WTC11 (cell line): ENCODE measurements at regions not wholly inside any gene's neighbourhood (a gene's known extent, or its start where the extent isn't known, plus 50 kb on each side); places are given as distances from the start of the nearest gene placed in this dataset.

Experiments
- ETV6 ChIP-seq: sonication (generic); formaldehyde crosslinking; IDR thresholded peaks from 2 replicates; pipeline ENCODE4 v1.8.1; 2022; ENCODE audit warnings: mild to moderate bottlenecking, missing genetic modification reagents
- FOXK1 ChIP-seq: sonication (generic); formaldehyde crosslinking; IDR thresholded peaks from 2 replicates; pipeline ENCODE4 v1.8.0; 2022; ENCODE audit warnings: mild to moderate bottlenecking, moderate library complexity, missing genetic modification reagents
- MLX ChIP-seq: sonication (generic); formaldehyde crosslinking; IDR thresholded peaks from 2 replicates; pipeline ENCODE4 v1.8.1; 2023; ENCODE audit warnings: mild to moderate bottlenecking, missing genetic modification reagents, moderate library complexity
- OVOL2 ChIP-seq: fragments of 250-450 bp; sonication (Bioruptor Pico); IDR thresholded peaks from 2 replicates; pipeline ENCODE4 v1.9.0; 2021; ENCODE audit warnings: mild to moderate bottlenecking, borderline replicate concordance
- ZNF425 ChIP-seq: fragments of 250-450 bp; sonication (Bioruptor Pico); conservative IDR thresholded peaks from 2 replicates; pipeline ENCODE4 v1.9.0; 2021; ENCODE audit warnings: mild to moderate bottlenecking
- TF ChIP-seq, protein P1 (sequence below): fragments of 200-600 bp; IDR thresholded peaks from 2 replicates; pipeline ENCODE4 v1.8.0; 2022; ENCODE audit warnings: antibody characterized with exemption

DNA sequence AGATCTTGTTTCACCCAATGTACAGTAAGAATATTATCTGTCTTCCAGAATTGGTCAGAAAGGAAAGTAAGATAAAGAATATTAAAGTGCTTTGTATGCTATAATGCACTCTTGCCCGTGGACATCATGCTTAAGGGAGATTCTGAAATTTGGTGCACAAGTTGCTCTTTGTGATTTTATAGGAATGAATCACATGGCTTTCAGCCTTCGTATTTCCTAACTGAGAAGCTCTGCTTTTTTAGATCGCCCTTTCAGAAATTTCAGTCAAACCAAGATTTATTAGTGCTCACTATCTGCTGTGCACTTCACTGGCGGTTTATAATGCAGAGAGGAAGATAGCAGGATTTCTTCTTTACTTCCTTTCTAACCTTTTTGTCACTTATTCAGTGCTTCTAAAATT is 1248.5 kb upstream of the LRRN3 start:
- no peak for TF ChIP-seq FOXK1
- TF ChIP-seq ZNF425 (CRISPR knock-in tag): no peak
- TF ChIP-seq MLX (CRISPR knock-in tag): no peak
- TF ChIP-seq ETV6 (CRISPR knock-in tag): no peak
- TF ChIP-seq, protein P1, sequence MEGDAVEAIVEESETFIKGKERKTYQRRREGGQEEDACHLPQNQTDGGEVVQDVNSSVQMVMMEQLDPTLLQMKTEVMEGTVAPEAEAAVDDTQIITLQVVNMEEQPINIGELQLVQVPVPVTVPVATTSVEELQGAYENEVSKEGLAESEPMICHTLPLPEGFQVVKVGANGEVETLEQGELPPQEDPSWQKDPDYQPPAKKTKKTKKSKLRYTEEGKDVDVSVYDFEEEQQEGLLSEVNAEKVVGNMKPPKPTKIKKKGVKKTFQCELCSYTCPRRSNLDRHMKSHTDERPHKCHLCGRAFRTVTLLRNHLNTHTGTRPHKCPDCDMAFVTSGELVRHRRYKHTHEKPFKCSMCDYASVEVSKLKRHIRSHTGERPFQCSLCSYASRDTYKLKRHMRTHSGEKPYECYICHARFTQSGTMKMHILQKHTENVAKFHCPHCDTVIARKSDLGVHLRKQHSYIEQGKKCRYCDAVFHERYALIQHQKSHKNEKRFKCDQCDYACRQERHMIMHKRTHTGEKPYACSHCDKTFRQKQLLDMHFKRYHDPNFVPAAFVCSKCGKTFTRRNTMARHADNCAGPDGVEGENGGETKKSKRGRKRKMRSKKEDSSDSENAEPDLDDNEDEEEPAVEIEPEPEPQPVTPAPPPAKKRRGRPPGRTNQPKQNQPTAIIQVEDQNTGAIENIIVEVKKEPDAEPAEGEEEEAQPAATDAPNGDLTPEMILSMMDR: no peak
- TF ChIP-seq OVOL2 (CRISPR knock-in tag): no peak
